ENCODE measurements at regions not wholly inside any gene's neighbourhood (a gene's known extent, or its start where the extent isn't known, plus 50 kb on each side); places are given as distances from the start of the nearest gene placed in this dataset.

DNA sequence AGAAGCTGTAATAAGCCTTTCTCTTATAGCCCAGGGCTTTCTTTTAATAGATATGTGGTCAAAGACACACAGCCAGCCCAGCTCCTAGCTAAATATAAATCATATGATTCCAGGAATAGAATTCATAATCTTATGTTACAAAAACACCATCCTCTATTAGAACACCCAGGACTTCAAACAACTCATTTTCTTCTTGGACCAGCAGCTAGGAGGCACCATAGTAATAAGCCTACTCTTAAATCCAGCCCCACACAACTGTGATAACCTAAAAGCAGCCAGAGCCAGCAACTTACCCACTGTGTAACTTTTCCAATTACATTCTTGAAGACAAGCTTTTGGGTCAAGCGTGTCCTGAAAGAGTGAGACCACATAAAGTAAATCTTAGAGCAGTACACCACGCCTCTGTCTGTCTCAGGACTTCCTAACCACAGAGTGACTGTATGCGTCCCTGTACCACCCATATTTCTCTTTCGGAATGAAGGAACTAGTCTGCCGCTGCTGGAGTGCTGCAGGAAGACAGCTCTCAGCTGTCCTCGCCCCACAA is 223.8 kb downstream of the TLE1 start:
- Mint-ChIP-seq H3K36me3 (ENCODE audit: low read depth) (no peaks in the 10 kb centered on the region), H3K9me3 (no peaks in the 10 kb centered on the region), H3K4me1 (ENCODE audit: low read depth) (no peaks in the 10 kb centered on the region), H3K4me3 (no peak overlapping the region), H3K27me3 (no peaks in the 10 kb centered on the region), H3K27ac (no peak overlapping the region)
- peaks cover 0 to 15% of the 10 kb centered on the region in 2 experiments for H3K9me3 ChIP-seq (ENCODE audit: control insufficient read depth in 1 of 2, insufficient read depth in 1 of 2, low read length in 2 of 2)
- no peak for DNase-seq
- TF ChIP-seq, protein P1, sequence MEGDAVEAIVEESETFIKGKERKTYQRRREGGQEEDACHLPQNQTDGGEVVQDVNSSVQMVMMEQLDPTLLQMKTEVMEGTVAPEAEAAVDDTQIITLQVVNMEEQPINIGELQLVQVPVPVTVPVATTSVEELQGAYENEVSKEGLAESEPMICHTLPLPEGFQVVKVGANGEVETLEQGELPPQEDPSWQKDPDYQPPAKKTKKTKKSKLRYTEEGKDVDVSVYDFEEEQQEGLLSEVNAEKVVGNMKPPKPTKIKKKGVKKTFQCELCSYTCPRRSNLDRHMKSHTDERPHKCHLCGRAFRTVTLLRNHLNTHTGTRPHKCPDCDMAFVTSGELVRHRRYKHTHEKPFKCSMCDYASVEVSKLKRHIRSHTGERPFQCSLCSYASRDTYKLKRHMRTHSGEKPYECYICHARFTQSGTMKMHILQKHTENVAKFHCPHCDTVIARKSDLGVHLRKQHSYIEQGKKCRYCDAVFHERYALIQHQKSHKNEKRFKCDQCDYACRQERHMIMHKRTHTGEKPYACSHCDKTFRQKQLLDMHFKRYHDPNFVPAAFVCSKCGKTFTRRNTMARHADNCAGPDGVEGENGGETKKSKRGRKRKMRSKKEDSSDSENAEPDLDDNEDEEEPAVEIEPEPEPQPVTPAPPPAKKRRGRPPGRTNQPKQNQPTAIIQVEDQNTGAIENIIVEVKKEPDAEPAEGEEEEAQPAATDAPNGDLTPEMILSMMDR (IDR thresholded peaks at IDR 0.05) = no peak
- no peak for ATAC-seq (ENCODE audit: poor library complexity)
- H3K36me3 ChIP-seq (ENCODE audit: insufficient read depth, low read length) = no peaks in the 10 kb centered on the region
- H3K4me1 ChIP-seq (ENCODE audit: insufficient read depth, low read length) = no peaks in the 10 kb centered on the region
- intact Hi-C loops (cut with DNase I, micrococcal nuclease) = no loop called here
- no peak overlapping the region for H3K4me3 ChIP-seq (ENCODE audit: low read length)
- ChIA-PET POLR2A (no interaction called here), CTCF (no interaction called here)
- H3K27ac ChIP-seq (ENCODE audit: low read depth in 1 of 2, low read length in 2 of 2) = no peak overlapping the region
- H3K27me3 ChIP-seq (ENCODE audit: control insufficient read depth in 1 of 2, insufficient read depth in 2 of 2, low read length in 2 of 2) = no peaks in the 10 kb centered on the region

DNA sequence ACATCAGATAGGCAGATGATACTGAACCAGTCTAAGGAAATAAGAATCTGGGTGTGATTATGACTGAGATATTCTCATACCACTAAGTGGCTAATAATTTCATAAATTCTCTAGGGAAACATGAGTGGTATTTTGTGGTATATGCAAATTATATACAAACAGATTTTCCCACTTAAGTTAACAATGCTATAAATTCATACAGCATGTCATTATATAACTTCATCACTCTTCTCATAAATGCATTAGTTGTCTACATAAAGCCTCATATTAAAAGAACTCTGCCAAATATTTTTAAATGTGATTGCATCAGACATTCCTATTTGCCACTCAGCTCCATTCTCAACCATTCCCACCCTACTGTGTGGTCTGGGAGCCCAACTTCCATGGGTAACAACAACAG is 226.5 kb downstream of the TLE1 start:
- intact Hi-C loops (cut with DNase I, micrococcal nuclease) = no loop called here
- CTCF ChIA-PET = no interaction called here
- no peaks in the 10 kb centered on the region for H3K9me3 Mint-ChIP-seq

DNA sequence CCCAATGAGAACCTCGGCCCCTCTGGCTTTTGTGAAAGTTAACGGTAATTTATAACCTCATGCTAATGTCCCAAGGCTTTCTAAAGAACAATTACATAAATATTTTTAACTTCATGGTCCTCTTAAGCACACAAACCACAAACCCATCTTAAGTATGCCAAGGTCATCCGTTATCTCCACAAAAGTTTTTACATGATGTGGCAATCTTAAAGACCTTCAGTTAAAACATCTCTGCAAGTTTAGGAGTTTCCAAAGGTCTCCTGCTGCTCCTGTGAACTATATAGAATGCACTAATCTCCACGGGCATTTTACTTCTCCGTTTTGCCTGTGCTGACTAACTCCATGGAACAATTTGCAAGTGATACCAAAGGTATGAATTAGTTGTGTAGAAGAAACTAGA is 228.2 kb downstream of the TLE1 start:
- Mint-ChIP-seq H3K9me3 (no peaks in the 10 kb centered on the region), H3K36me3 (ENCODE audit: low read depth) (no peaks in the 10 kb centered on the region), H3K27ac (no peak overlapping the region), H3K4me1 (ENCODE audit: low read depth) (no peaks in the 10 kb centered on the region), H3K27me3 (no peaks in the 10 kb centered on the region), H3K4me3 (no peak overlapping the region)
- ChIA-PET POLR2A (no interaction called here), CTCF (no interaction called here)
- TF ChIP-seq, protein P1 (IDR thresholded peaks at IDR 0.05) = no peak
- no peak overlapping the region for H3K4me3 ChIP-seq (ENCODE audit: low read length)
- H3K27ac ChIP-seq (ENCODE audit: low read depth in 1 of 2, low read length in 2 of 2) = no peak overlapping the region
- H3K27me3 ChIP-seq (ENCODE audit: control insufficient read depth in 1 of 2, insufficient read depth in 2 of 2, low read length in 2 of 2) = no peaks in the 10 kb centered on the region
- peaks cover 0 to 12% of the 10 kb centered on the region in 2 experiments for H3K9me3 ChIP-seq (ENCODE audit: control insufficient read depth in 1 of 2, insufficient read depth in 1 of 2, low read length in 2 of 2)
- intact Hi-C loops (cut with DNase I, micrococcal nuclease) = no loop called here
- H3K4me1 ChIP-seq (ENCODE audit: insufficient read depth, low read length) = no peaks in the 10 kb centered on the region
- no peak for DNase-seq
- no peak for ATAC-seq (ENCODE audit: poor library complexity)
- no peaks in the 10 kb centered on the region for H3K36me3 ChIP-seq (ENCODE audit: insufficient read depth, low read length)

More for the DNA sequence above, 226.5 kb downstream of the TLE1 start:
- H3K4me1 ChIP-seq (ENCODE audit: insufficient read depth, low read length) = no peaks in the 10 kb centered on the region
- ATAC-seq (ENCODE audit: poor library complexity) (no peak), DNase-seq (no peak)
- H3K36me3 ChIP-seq (ENCODE audit: insufficient read depth, low read length) = no peaks in the 10 kb centered on the region
- Mint-ChIP-seq H3K36me3 (ENCODE audit: low read depth) (no peaks in the 10 kb centered on the region), H3K4me1 (ENCODE audit: low read depth) (no peaks in the 10 kb centered on the region), H3K4me3 (no peak overlapping the region), H3K27me3 (no peaks in the 10 kb centered on the region), H3K27ac (no peak overlapping the region)
- POLR2A ChIA-PET = no interaction called here
- no peaks in the 10 kb centered on the region for H3K27me3 ChIP-seq (ENCODE audit: control insufficient read depth in 1 of 2, insufficient read depth in 2 of 2, low read length in 2 of 2)
- peaks cover 0 to 13% of the 10 kb centered on the region in 2 experiments for H3K9me3 ChIP-seq (ENCODE audit: control insufficient read depth in 1 of 2, insufficient read depth in 1 of 2, low read length in 2 of 2)
- no peak overlapping the region for H3K4me3 ChIP-seq (ENCODE audit: low read length)
- TF ChIP-seq, protein P1 (IDR thresholded peaks at IDR 0.05) = no peak
- no peak overlapping the region for H3K27ac ChIP-seq (ENCODE audit: low read depth in 1 of 2, low read length in 2 of 2)

All from CD4-positive, alpha-beta T cell (primary cell).